T-cell (primary cell): ENCODE measurements at regions not wholly inside any gene's neighbourhood (a gene's known extent, or its start where the extent isn't known, plus 50 kb on each side); places are given as distances from the start of the nearest gene placed in this dataset.

ENCODE experiments used
- ATAC-seq, 4 experiments: fragments of 200-7000 bp in 3 of 4; fragments of 150-1000 bp in 1 of 4; cut with Tn5 transposase; replicated peaks in 1 of 4; 1 replicate in 3 of 4; 2 replicates in 1 of 4; pipeline ENCODE4 v1.10.0; 2021; ENCODE audit warnings: moderate library complexity in 3 of 4, mild to moderate bottlenecking in 2 of 4, moderate number of reproducible peaks in 1 of 4
- CTCF ChIA-PET, 2 donors: fragments of 300-600 bp; sonication (Branson Sonifier 250); formaldehyde crosslinking; loops; one replicate each; lab custom pipeline; 2022; ENCODE audit warnings: antibody characterized with exemption in 2 of 2; lab: Charles Lee
- POLR2A ChIA-PET, 2 donors: fragments of 300-600 bp; sonication (Branson Sonifier 250); formaldehyde crosslinking; loops; one replicate each; lab custom pipeline; 2022; ENCODE audit warnings: antibody characterized with exemption in 2 of 2; lab: Charles Lee
- DNase-seq, 35 experiments: peaks; one replicate each; pipeline versions ENCODE4 v3.0.0 to v3.0.0-alpha.2; 2013 to 2023
- H3K27ac ChIP-seq: one replicate; pipeline ENCODE4 v1.5.1; 2013; ENCODE audit warnings: low read length
- H3K27me3 ChIP-seq, 2 experiments: replicated peaks in 1 of 2; 1 replicate in 1 of 2; 2 replicates in 1 of 2; pipeline versions ENCODE4 v1.6.1 to v1.7.0; 2013; ENCODE audit warnings: low read length in 1 of 2, mixed read lengths in 1 of 2; ENCODE audit not compliant: control insufficient read depth in 2 of 2, insufficient read depth in 2 of 2; ENCODE audit errors: extremely low read depth in 1 of 2
- H3K36me3 ChIP-seq, 2 donors: 1 replicate in 1 of 2; 2 replicates in 1 of 2; pipeline versions ENCODE4 v1.6.1 to v1.7.0; 2013; ENCODE audit warnings: low read length in 1 of 2; ENCODE audit not compliant: control insufficient read depth in 2 of 2, insufficient read depth in 1 of 2; ENCODE audit errors: extremely low read depth in 1 of 2
- H3K4me1 ChIP-seq, 2 experiments: 1 replicate in 1 of 2; 2 replicates in 1 of 2; pipeline versions ENCODE4 v1.6.1 to v1.7.0; 2013; ENCODE audit warnings: low read length in 2 of 2, mixed read lengths in 1 of 2; ENCODE audit not compliant: insufficient read depth in 2 of 2, control insufficient read depth in 1 of 2; ENCODE audit errors: extremely low read depth in 1 of 2
- H3K4me3 ChIP-seq, 2 donors: 1 replicate in 1 of 2; 2 replicates in 1 of 2; pipeline versions ENCODE4 v1.5.1 to v1.7.0; 2013; ENCODE audit warnings: mild to moderate bottlenecking in 2 of 2, low read length in 1 of 2, moderate library complexity in 1 of 2; ENCODE audit not compliant: control insufficient read depth in 1 of 2; ENCODE audit errors: extremely low read depth in 1 of 2
- H3K9me3 ChIP-seq: 2 replicates; pipeline ENCODE4 v1.7.0; 2013
- H3K27ac Mint-ChIP-seq, 2 donors: one replicate each; pipeline ENCODE4 v1.8.0; 2020 to 2021; ENCODE audit warnings: mild to moderate bottlenecking in 2 of 2, mixed read lengths in 2 of 2
- H3K27me3 Mint-ChIP-seq, 2 donors: one replicate each; pipeline ENCODE4 v1.8.0; 2021 to 2022; ENCODE audit warnings: mixed read lengths in 2 of 2
- H3K36me3 Mint-ChIP-seq: one replicate; pipeline ENCODE4 v1.8.0; 2021; ENCODE audit warnings: mixed read lengths
- H3K4me1 Mint-ChIP-seq, 3 donors: one replicate each; pipeline ENCODE4 v1.8.0; 2020 to 2022; ENCODE audit warnings: mixed read lengths in 3 of 3, mild to moderate bottlenecking in 1 of 3
- H3K4me3 Mint-ChIP-seq, 3 donors: one replicate each; pipeline ENCODE4 v1.8.0; 2020 to 2022; ENCODE audit warnings: mild to moderate bottlenecking in 3 of 3, mixed read lengths in 3 of 3, moderate library complexity in 3 of 3
- H3K9me3 Mint-ChIP-seq, 3 donors: one replicate each; pipeline ENCODE4 v1.8.0; 2020 to 2022; ENCODE audit warnings: mixed read lengths in 3 of 3
- WGBS: methylation state at CpG from one replicate; pipeline ENCODE4 v1.1.5; 2013; ENCODE audit warnings: missing lambda C conversion rate; ENCODE audit not compliant: insufficient coverage; 5-methylcytosine and 5-hydroxymethylcytosine counted together

DNA sequence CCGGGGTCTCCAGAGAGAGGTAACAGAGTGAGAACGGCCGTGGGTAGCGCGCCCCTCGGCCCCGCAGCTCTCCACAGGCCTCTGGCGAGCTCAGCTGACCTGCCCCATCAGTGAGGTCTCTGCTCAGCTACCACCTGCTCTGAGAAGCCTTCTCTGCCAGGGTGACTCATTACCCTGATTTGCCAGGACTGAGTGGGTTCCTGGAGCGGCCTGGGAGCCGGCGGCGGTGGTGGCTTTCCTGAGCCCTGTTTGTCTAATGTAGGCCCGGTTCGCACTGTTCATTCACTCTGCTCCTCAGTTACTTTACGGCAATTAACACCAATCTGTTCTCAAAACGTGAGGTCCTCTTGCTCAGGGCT, 351.0 kb upstream of the B3GAT1 start:
- no peaks in the 10 kb centered on the region for H3K4me1 ChIP-seq
- Mint-ChIP-seq H3K4me1 (no peaks in the 10 kb centered on the region), H3K27me3 (peaks cover 23 to 35% of the 10 kb centered on the region in 2 donors), H3K9me3 (peaks cover 4 to 9% (median 6%) of the 10 kb centered on the region in 3 donors), H3K4me3 (peak overlapping the region in 2 of 3 donors; percentile 21 to 36), H3K36me3 (no peaks in the 10 kb centered on the region), H3K27ac (no peak overlapping the region)
- H3K36me3 ChIP-seq: no peaks in the 10 kb centered on the region
- no peak overlapping the region for H3K4me3 ChIP-seq
- ATAC-seq: no peak
- DNase-seq: no peak
- H3K27me3 ChIP-seq: peaks cover 0 to 20% of the 10 kb centered on the region in 2 experiments
- H3K9me3 ChIP-seq: no peaks in the 10 kb centered on the region
- ChIA-PET POLR2A (no interaction called here), CTCF (no interaction called here)
- 85% methylated on average over 16 of the region's 16 CpGs for WGBS
- H3K27ac ChIP-seq: no peak overlapping the region

DNA sequence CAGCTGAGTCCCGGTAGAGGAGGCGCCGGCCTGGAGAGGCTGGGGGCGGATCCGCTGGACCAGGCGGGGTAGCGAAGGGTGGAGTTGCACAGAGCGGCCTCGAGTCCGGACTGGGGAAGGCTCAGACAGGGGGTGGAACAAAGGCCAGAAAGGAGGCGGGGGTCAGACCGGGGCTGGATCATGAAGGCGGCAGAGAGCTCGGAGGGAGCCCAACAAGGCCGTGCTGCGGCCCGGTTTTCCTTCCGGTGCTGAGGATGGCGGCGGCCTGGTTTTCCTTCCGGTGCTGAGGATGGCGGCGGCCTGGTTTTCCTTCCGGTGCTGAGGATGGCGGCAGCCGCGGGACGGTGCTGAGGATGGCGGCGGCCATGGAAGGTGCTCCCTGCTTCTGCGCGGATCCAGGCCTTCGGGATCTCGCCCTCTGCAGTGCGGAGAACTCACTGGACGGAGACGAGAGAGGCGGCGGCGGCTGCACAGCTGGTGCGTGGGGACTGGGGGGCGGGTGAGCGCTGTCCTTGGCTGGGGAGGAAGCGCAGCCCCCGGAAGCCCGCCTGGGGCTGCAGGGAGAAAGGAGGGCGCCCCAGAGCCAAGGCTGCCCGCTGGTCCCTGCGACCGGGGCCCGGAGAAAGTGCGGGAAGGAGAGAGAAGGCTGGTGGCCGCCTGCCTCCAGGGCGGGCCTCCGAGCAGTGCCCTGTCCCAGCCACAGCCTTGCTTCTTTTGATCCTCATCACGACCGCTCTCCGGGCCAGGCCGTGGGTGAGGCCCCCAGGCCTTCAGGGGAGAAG, 350.4 kb upstream of the B3GAT1 start:
- Histone ChIP-seq H3K27me3 (peaks cover 0 to 20% of the 10 kb centered on the region in 2 experiments), H3K27ac (no peak overlapping the region), H3K9me3 (no peaks in the 10 kb centered on the region), H3K4me1 (no peaks in the 10 kb centered on the region), H3K36me3 (no peaks in the 10 kb centered on the region), H3K4me3 (no peak overlapping the region)
- H3K27me3 Mint-ChIP-seq: peaks cover 23 to 35% of the 10 kb centered on the region in 2 donors
- H3K4me1 Mint-ChIP-seq: no peaks in the 10 kb centered on the region
- peaks cover 4 to 9% (median 6%) of the 10 kb centered on the region in 3 donors for H3K9me3 Mint-ChIP-seq
- no peak overlapping the region for H3K27ac Mint-ChIP-seq
- POLR2A ChIA-PET: no interaction called here
- ATAC-seq: peak in 3 of 4 experiments; percentile 24 to 65 (median 33)
- H3K4me3 Mint-ChIP-seq: peak overlapping the region in 2 of 3 donors; percentile 39 to 72
- no peaks in the 10 kb centered on the region for H3K36me3 Mint-ChIP-seq
- CTCF ChIA-PET: no interaction called here
- DNase-seq: peak in 2 of 35 experiments; percentile 8 to 19
- WGBS: 85% methylated on average over 57 of the region's 59 CpGs

DNA sequence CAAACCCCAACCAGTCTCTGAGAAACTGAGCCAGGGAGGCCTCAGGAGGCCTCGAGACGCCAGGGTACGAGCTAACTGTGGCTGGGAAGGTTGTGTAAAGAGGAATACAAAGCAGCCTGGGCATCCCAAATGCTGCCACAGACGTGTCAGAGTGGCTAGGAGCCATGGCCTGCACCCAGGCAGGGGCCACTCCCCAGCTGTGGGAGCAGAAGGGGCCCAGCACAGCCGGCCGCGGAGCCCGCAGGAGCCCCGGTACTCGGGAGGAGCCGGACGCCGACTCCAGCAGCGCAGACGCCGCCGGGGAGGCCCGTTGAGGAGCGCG, 349.8 kb upstream of the B3GAT1 start:
- H3K27me3 ChIP-seq: peaks cover 0 to 20% of the 10 kb centered on the region in 2 experiments
- peak overlapping the region; percentile 17 to 72 (median 39) for H3K4me3 Mint-ChIP-seq
- peaks cover 24 to 33% of the 10 kb centered on the region in 2 donors for H3K27me3 Mint-ChIP-seq
- no peaks in the 10 kb centered on the region for H3K9me3 ChIP-seq
- no peak overlapping the region for H3K27ac Mint-ChIP-seq
- CTCF ChIA-PET: no interaction called here
- H3K36me3 ChIP-seq: no peaks in the 10 kb centered on the region
- H3K27ac ChIP-seq: no peak overlapping the region
- no peaks in the 10 kb centered on the region for H3K36me3 Mint-ChIP-seq
- H3K4me3 ChIP-seq: no peak overlapping the region
- POLR2A ChIA-PET: no interaction called here
- H3K4me1 Mint-ChIP-seq: no peaks in the 10 kb centered on the region
- peaks cover 2 to 6% (median 4%) of the 10 kb centered on the region in 3 donors for H3K9me3 Mint-ChIP-seq
- H3K4me1 ChIP-seq: no peaks in the 10 kb centered on the region
- DNase-seq (peak in 1 of 35 experiments; percentile 22), ATAC-seq (no peak)
- WGBS: 83% methylated on average over 20 of the region's 20 CpGs

DNA sequence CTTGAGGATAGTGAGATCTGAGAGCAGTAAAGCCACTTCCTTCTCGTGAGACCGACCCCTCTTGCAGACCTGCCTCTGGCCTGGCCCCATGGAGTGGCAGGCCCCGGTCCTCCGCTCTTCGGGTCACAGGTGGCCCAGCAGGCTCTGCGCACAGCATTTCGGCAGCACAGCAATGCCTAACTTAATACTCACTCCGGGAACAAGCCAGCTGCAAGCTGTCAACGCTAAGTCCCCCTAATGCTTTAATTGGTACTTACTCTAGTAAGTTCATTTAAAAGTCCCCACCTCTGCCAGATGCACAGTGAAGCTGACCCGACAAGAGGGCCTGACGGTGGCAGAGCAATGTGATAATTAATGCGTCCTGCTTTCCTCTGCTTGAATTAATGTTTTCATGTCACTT, 349.3 kb upstream of the B3GAT1 start:
- H3K9me3 ChIP-seq: no peaks in the 10 kb centered on the region
- Mint-ChIP-seq H3K36me3 (no peaks in the 10 kb centered on the region), H3K4me3 (peak overlapping the region in 1 of 3 donors; percentile 39), H3K9me3 (peaks cover 0 to 3% (median 0%) of the 10 kb centered on the region in 3 donors), H3K27me3 (peaks cover 25 to 30% of the 10 kb centered on the region in 2 donors), H3K4me1 (no peaks in the 10 kb centered on the region), H3K27ac (no peak overlapping the region)
- peaks cover 0 to 21% of the 10 kb centered on the region in 2 experiments for H3K27me3 ChIP-seq
- CTCF ChIA-PET: no interaction called here
- 77% methylated on average over 8 of the region's 12 CpGs for WGBS
- H3K4me3 ChIP-seq: no peak overlapping the region
- no peaks in the 10 kb centered on the region for H3K4me1 ChIP-seq
- no peaks in the 10 kb centered on the region for H3K36me3 ChIP-seq
- DNase-seq (no peak), ATAC-seq (no peak)
- no peak overlapping the region for H3K27ac ChIP-seq
- POLR2A ChIA-PET: no interaction called here

DNA sequence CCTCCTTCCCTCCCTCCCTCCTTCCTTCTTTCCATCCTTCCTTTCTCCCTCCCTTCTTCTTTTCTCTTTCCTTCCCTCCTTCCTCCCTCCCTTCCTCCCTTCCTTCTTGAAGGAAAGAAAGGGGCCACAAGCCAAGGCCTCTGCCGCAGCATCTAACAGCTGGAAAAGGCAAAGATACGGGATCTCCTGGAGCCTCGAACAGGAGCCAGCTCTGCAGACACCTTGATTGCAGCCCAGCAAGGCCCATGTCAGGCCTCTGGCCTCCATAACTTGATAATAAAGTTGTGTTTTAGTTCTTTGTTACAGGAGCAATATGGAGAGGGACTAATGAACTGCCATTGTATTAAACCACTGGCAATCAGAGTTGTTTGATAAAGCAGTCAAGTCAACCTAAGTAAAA, 348.9 kb upstream of the B3GAT1 start:
- H3K27me3 Mint-ChIP-seq: peaks cover 22 to 27% of the 10 kb centered on the region in 2 donors
- H3K4me1 Mint-ChIP-seq: no peaks in the 10 kb centered on the region
- Histone ChIP-seq H3K27me3 (peaks cover 0 to 22% of the 10 kb centered on the region in 2 experiments), H3K27ac (no peak overlapping the region), H3K9me3 (no peaks in the 10 kb centered on the region), H3K4me1 (no peaks in the 10 kb centered on the region), H3K36me3 (no peaks in the 10 kb centered on the region), H3K4me3 (no peak overlapping the region)
- no peak overlapping the region for H3K27ac Mint-ChIP-seq
- no peaks in the 10 kb centered on the region for H3K36me3 Mint-ChIP-seq
- CTCF ChIA-PET: no interaction called here
- WGBS: no CpG with 5 or more reads among the region's 3 CpGs
- POLR2A ChIA-PET: no interaction called here
- no peak for DNase-seq
- no peak for ATAC-seq
- peaks cover 0 to under 1% (median 0%) of the 10 kb centered on the region in 3 donors for H3K9me3 Mint-ChIP-seq
- no peak overlapping the region for H3K4me3 Mint-ChIP-seq

DNA sequence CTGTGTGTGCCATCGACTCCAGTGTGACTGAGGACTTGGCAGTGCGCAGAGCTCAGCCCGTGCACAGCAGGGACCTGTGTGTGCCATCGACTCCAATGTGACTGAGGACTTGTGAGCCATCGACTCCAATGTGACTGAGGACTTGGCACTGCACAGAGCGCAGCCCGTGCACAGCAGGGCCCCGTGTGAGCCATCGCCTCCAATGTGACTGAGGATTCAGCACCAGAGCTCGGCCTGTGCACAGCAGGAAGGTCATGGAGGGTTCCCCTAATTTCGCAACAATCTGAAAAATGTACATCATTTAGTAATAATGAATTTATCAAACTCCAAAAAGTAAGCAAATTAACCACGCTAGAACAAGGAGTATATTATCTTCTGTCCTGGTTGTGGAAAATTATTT, 348.3 kb upstream of the B3GAT1 start:
- DNase-seq: peak in 1 of 35 experiments; percentile 8
- H3K4me1 ChIP-seq: no peaks in the 10 kb centered on the region
- Mint-ChIP-seq H3K27me3 (peaks cover 19 to 22% of the 10 kb centered on the region in 2 donors), H3K36me3 (no peaks in the 10 kb centered on the region), H3K27ac (no peak overlapping the region), H3K4me3 (no peak overlapping the region), H3K4me1 (no peaks in the 10 kb centered on the region), H3K9me3 (no peaks in the 10 kb centered on the region)
- no peak for ATAC-seq
- ChIA-PET POLR2A (no interaction called here), CTCF (no interaction called here)
- WGBS: 75% methylated on average over 10 of the region's 12 CpGs
- peaks cover 0 to 24% of the 10 kb centered on the region in 2 experiments for H3K27me3 ChIP-seq
- H3K9me3 ChIP-seq: no peaks in the 10 kb centered on the region
- no peak overlapping the region for H3K27ac ChIP-seq
- no peaks in the 10 kb centered on the region for H3K36me3 ChIP-seq
- H3K4me3 ChIP-seq: no peak overlapping the region
